GM12892 (cell line): ENCODE measurements at regions not wholly inside any gene's neighbourhood (a gene's known extent, or its start where the extent isn't known, plus 50 kb on each side); places are given as distances from the start of the nearest gene placed in this dataset.

Experiments used
- POLR2A ChIP-seq: IDR thresholded peaks from 2 replicates; pipeline ENCODE4 v1.6.1; 2011; ENCODE audit warnings: low read depth, low read length, control low read depth
- POLR2AphosphoS5 ChIP-seq: IDR thresholded peaks from 2 replicates; pipeline ENCODE4 v1.6.1; 2011; ENCODE audit warnings: low read depth, low read length, control low read depth
- TAF1 ChIP-seq: IDR thresholded peaks from 2 replicates; pipeline ENCODE4 v1.6.1; 2011; ENCODE audit warnings: low read depth, mild to moderate bottlenecking, control low read depth, low read length, borderline replicate concordance

DNA sequence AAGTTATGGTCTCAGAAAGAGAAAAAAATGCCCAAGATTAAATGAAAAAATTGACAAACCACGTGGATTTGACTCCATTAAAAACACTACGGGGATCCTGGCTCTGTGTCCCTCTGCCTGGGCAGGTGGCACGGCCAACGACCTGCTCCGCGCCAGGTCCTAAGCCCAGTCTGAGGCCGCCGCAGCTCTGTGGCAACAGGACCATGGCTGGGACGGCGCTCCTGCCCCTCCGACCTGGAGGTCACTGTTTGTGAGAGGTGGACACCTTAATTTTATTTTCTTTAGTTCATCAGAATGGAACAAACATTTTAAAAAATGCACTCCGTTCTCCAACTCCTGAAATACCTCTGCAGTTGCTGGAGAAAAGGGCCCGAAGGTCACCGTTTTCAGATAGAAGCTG is 369.4 kb downstream of the CDH9 start:
- TF ChIP-seq POLR2AphosphoS5 (no peak), POLR2A (no peak), TAF1 (no peak)
